BLaER1 (cell line): ENCODE measurements at regions not wholly inside any gene's neighbourhood (a gene's known extent, or its start where the extent isn't known, plus 50 kb on each side); places are given as distances from the start of the nearest gene placed in this dataset.
"Not testable (repeated sequence)": the region's sequence is repeated elsewhere in the genome, so short reads cannot be mapped to it uniquely, and the experiment has no call there.

ENCODE experiments used
- H3K27ac ChIP-seq: shearing (Covaris generic); formaldehyde crosslinking; 2 replicates; pipeline ENCODE4 v1.8.1; 2022
- H3K27me3 ChIP-seq: shearing (Covaris generic); formaldehyde crosslinking; 2 replicates; pipeline ENCODE4 v1.8.1; 2022
- H3K36me3 ChIP-seq: shearing (Covaris generic); formaldehyde crosslinking; 2 replicates; pipeline ENCODE4 v1.8.1; 2022
- H3K4me1 ChIP-seq: shearing (Covaris generic); formaldehyde crosslinking; 2 replicates; pipeline ENCODE4 v1.8.1; 2022
- H3K4me2 ChIP-seq: shearing (Covaris generic); formaldehyde crosslinking; 2 replicates; pipeline ENCODE4 v1.8.1; 2022
- H3K4me3 ChIP-seq: shearing (Covaris generic); formaldehyde crosslinking; 2 replicates; pipeline ENCODE4 v1.8.1; 2022
- H3K9ac ChIP-seq: shearing (Covaris generic); formaldehyde crosslinking; 2 replicates; pipeline ENCODE4 v1.8.1; 2022
- H3K9me3 ChIP-seq: shearing (Covaris generic); formaldehyde crosslinking; 2 replicates; pipeline ENCODE4 v1.8.1; 2022
- H4K20me1 ChIP-seq: shearing (Covaris generic); formaldehyde crosslinking; 2 replicates; pipeline ENCODE4 v1.8.1; 2022
- Cebpa-rat ChIP-seq: shearing (Covaris generic); IDR thresholded peaks from 2 replicates; pipeline ENCODE4 v1.8.1; 2022

GRCh38 chr11:130979386-130979972 is 63.2 kb upstream of the SNX19 start:
- no peak for TF ChIP-seq Cebpa-rat
- Histone ChIP-seq H3K36me3 (no peaks in the 10 kb centered on the region), H4K20me1 (no peaks in the 10 kb centered on the region), H3K27me3 (no peaks in the 10 kb centered on the region), H3K27ac (no peak overlapping the region), H3K4me1 (no peaks in the 10 kb centered on the region), H3K9ac (no peak overlapping the region), H3K4me2 (no peak overlapping the region), H3K4me3 (no peak overlapping the region), H3K9me3 (peaks cover 19% of the 10 kb centered on the region)

- Histone ChIP-seq H3K27me3 (no peaks in the 10 kb centered on the region), H3K36me3 (no peaks in the 10 kb centered on the region), H3K4me3 (no peak overlapping the region), H3K27ac (no peak overlapping the region), H4K20me1 (no peaks in the 10 kb centered on the region), H3K9me3 (peaks cover 19% of the 10 kb centered on the region), H3K9ac (no peak overlapping the region), H3K4me2 (no peak overlapping the region), H3K4me1 (no peaks in the 10 kb centered on the region)
- TF ChIP-seq Cebpa-rat: no peak
Measured at GRCh38 chr11:130980071-130980862, 64.0 kb upstream of the SNX19 start.

- not testable (repeated sequence) for H3K9ac ChIP-seq, H3K4me1 ChIP-seq, H3K27me3 ChIP-seq, H3K4me2 ChIP-seq, H4K20me1 ChIP-seq, H3K4me3 ChIP-seq, H3K27ac ChIP-seq, H3K36me3 ChIP-seq, H3K9me3 ChIP-seq
Measured at GRCh38 chr11:130984241-130984640, 68.0 kb upstream of the SNX19 start.

GRCh38 chr11:130992788-130993187 is 76.5 kb upstream of the SNX19 start:
- Histone ChIP-seq H3K36me3 (no peaks in the 10 kb centered on the region), H3K27ac (no peak overlapping the region), H3K4me2 (no peak overlapping the region), H3K9me3 (no peaks in the 10 kb centered on the region), H3K9ac (no peak overlapping the region), H4K20me1 (no peaks in the 10 kb centered on the region), H3K4me3 (no peak overlapping the region), H3K27me3 (no peaks in the 10 kb centered on the region), H3K4me1 (no peaks in the 10 kb centered on the region)
- TF ChIP-seq Cebpa-rat: no peak

GRCh38 chr11:130994043-130994442 is 77.8 kb upstream of the SNX19 start:
- Histone ChIP-seq H3K36me3 (no peaks in the 10 kb centered on the region), H3K27me3 (no peaks in the 10 kb centered on the region), H3K9me3 (no peaks in the 10 kb centered on the region), H3K4me3 (no peak overlapping the region), H3K4me1 (no peaks in the 10 kb centered on the region), H4K20me1 (no peaks in the 10 kb centered on the region), H3K27ac (no peak overlapping the region), H3K9ac (no peak overlapping the region), H3K4me2 (no peak overlapping the region)
- TF ChIP-seq Cebpa-rat: no peak

GRCh38 chr11:130995266-130995665 is 79.0 kb upstream of the SNX19 start:
- TF ChIP-seq Cebpa-rat: no peak
- H4K20me1 ChIP-seq: no peaks in the 10 kb centered on the region
- no peaks in the 10 kb centered on the region for H3K36me3 ChIP-seq
- no peak overlapping the region for H3K4me3 ChIP-seq
- no peak overlapping the region for H3K27ac ChIP-seq
- no peaks in the 10 kb centered on the region for H3K9me3 ChIP-seq
- H3K9ac ChIP-seq: no peak overlapping the region
- H3K4me1 ChIP-seq: no peaks in the 10 kb centered on the region
- no peak overlapping the region for H3K4me2 ChIP-seq
- H3K27me3 ChIP-seq: no peaks in the 10 kb centered on the region

GRCh38 chr11:130997278-130997677 is 81.0 kb upstream of the SNX19 start:
- Histone ChIP-seq H4K20me1 (no peaks in the 10 kb centered on the region), H3K4me3 (no peak overlapping the region), H3K9me3 (no peaks in the 10 kb centered on the region), H3K4me1 (no peaks in the 10 kb centered on the region), H3K36me3 (no peaks in the 10 kb centered on the region), H3K27ac (no peak overlapping the region), H3K9ac (no peak overlapping the region), H3K4me2 (no peak overlapping the region), H3K27me3 (no peaks in the 10 kb centered on the region)
- no peak for TF ChIP-seq Cebpa-rat

- Histone ChIP-seq H4K20me1 (no peaks in the 10 kb centered on the region), H3K27ac (no peak overlapping the region), H3K4me3 (no peak overlapping the region), H3K36me3 (no peaks in the 10 kb centered on the region), H3K27me3 (no peaks in the 10 kb centered on the region), H3K9ac (no peak overlapping the region), H3K4me1 (no peaks in the 10 kb centered on the region), H3K9me3 (no peaks in the 10 kb centered on the region), H3K4me2 (no peak overlapping the region)
- no peak for TF ChIP-seq Cebpa-rat
Measured at GRCh38 chr11:130999086-130999485, 82.8 kb upstream of the SNX19 start.

- H3K27me3 ChIP-seq: no peaks in the 10 kb centered on the region
- H3K4me1 ChIP-seq: no peaks in the 10 kb centered on the region
- H3K36me3 ChIP-seq: no peaks in the 10 kb centered on the region
- H3K4me3 ChIP-seq: no peak overlapping the region
- H3K27ac ChIP-seq: no peak overlapping the region
- H3K9ac ChIP-seq: no peak overlapping the region
- no peak overlapping the region for H3K4me2 ChIP-seq
- H3K9me3 ChIP-seq: no peaks in the 10 kb centered on the region
- TF ChIP-seq Cebpa-rat: no peak
- H4K20me1 ChIP-seq: no peaks in the 10 kb centered on the region
Measured at GRCh38 chr11:130999992-131000770, 83.9 kb upstream of the SNX19 start.

- no peak overlapping the region for H3K4me2 ChIP-seq
- H3K4me1 ChIP-seq: no peaks in the 10 kb centered on the region
- H3K27ac ChIP-seq: no peak overlapping the region
- TF ChIP-seq Cebpa-rat: no peak
- H3K4me3 ChIP-seq: no peak overlapping the region
- no peaks in the 10 kb centered on the region for H3K36me3 ChIP-seq
- no peak overlapping the region for H3K9ac ChIP-seq
- H3K9me3 ChIP-seq: no peaks in the 10 kb centered on the region
- no peaks in the 10 kb centered on the region for H4K20me1 ChIP-seq
- no peaks in the 10 kb centered on the region for H3K27me3 ChIP-seq
Measured at GRCh38 chr11:131002145-131002544, 85.9 kb upstream of the SNX19 start.
